Left renal cortex interstitium (tissue), 4 donors: ENCODE measurements at regions not wholly inside any gene's neighbourhood (a gene's known extent, or its start where the extent isn't known, plus 50 kb on each side); places are given as distances from the start of the nearest gene placed in this dataset.

Experiments used
- DNase-seq, 4 donors: peaks; one replicate each; pipeline ENCODE4 v3.0.0-alpha.2; 2013; ENCODE audit warnings: low read depth in 4 of 4, low spot score in 2 of 4, missing footprints in 1 of 4

DNA sequence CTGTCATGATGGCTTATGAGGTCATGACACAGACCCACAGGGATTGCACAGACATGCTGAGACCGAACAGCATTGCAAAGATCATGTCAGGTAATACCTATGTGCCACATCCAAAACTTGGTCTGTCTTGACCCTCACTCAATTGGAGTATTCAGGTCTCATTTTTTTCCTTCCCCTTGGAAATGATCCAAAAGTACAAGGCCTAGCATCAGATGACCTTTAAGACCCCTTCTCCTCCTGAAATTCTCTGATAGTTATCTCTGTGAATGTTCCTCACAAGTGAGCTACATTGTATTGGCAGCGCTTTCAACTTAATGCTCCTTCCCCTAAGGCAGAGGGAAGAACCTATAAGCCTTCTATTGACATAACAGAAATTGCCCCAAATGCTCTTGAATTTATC lies 507.4 kb upstream of the JARID2 start:
- no peak for DNase-seq

DNA sequence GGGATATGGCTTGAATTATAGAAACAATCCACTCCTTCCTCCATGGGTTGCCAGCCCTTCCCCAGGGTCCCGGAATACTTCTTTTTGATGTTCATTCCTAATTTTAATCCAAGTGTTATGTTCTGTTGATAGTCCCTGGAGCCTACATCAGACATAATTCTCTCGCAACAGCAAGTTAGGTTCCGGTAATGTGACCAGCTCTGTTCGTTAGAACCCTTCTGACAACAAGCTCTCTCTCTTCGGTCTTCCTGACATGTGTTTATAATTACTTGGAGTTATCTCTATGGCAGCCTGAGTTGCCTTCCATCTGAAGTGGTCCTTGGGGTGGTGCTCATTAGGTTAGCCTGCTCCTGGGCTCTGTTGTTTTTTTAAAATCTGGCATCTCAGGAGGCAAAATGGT lies 506.9 kb upstream of the JARID2 start:
- no peak for DNase-seq

DNA sequence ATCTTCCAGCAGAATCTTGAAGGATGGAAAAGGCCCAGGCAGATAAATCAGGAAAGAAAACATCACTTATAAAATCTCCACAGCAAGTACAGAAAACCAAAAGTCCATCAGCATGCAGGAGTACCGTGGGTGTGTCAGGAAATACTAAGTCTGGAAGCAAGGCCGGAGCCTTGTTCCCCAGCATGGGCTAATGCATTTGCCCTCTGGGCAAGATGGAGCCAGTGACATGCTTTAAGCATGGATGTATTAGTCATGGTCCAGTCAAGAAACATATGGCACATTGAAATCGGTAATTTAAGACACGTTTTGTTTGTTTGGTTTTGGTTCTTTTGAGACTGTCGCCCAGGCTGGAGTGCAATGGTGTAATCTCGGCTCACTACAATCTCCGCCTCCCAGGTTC lies 506.0 kb upstream of the JARID2 start:
- no peak for DNase-seq

DNA sequence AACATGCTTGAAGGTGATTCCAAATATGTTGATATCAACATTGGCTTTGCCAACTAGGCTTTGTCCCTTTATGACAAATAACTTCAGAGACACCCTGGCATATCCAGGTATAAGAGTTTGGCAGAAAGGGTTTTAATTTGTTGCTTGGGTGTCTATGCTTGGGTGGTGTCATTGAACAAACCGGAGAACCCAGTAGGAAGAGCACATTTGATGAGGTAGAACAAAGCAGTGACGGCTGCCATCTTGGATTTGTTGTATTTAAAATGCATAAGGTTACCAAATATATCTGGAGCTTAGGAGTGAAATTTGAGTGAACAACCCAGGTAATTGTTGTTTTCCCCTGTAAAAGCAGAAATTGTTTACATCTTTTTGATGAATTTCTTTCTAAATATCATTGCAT lies 503.7 kb upstream of the JARID2 start:
- DNase-seq = no peak

DNA sequence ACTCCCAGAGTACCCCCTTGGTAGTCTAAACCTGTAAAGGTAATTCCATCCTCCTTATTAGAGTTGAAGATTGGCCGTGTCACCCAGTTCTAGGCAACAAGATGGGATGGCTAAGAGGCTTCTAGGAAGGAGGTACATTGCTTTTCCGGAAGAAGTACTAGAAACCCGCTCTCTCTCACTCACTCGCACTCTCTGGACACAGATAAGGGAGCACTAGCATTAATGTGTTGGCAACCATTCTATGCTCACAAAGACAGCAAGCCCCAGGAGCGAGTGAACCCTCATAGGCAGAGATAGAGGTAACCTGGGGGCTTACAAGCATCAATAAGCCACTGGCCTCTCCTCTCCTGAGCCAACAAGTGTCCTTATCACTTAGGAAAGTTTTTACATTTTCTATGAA lies 503.2 kb upstream of the JARID2 start:
- DNase-seq = no peak

DNA sequence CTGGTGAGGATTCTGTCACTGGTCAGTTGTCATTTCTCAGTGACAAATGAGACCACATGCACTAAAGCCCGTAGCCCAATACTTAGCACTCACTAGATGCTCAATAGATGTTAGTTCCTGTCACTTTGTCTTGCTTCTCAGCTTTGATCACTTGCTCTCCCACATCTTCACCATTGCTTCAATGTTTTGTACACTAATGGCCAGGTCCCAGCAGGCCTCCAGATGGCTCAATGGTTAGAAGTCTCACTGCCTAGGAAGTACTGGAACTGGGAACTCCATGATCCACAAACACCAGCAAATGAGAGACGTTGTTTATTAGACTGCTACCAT lies 502.8 kb upstream of the JARID2 start:
- DNase-seq = no peak

DNA sequence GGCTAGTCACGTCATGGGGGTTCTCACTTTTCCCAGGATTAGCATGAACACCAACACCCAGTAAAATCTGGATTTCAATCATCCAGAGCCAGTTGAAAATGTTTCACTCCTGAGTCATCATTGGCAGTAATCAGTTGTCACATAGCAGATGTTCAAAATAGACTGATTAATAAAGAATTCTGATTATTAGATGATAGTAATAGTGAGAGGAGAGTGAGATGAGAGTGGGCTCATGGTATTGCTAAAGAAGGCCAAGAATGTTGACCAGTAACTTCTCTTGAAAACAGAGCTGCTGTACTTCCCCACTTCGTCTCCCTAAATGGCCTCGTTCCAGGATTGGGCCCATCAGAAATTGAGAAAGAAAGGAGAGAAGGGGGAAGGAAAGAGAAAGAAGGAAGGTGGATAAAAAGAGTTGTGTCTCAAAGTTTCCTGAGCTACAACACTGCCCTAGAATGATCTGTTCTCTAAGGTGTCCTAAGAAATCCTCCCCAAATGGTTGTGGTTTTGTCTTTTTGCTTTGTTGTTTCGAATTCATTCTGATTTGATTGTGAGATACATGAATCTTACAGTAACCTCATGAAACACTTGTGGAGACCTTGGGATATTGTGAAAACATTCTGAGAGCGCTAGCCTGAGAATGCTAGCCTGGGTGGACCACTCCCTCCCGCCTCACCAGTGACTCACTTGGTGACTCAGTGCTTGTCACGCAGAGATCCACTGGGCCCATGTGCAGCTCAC lies 502.2 kb upstream of the JARID2 start:
- no peak for DNase-seq

DNA sequence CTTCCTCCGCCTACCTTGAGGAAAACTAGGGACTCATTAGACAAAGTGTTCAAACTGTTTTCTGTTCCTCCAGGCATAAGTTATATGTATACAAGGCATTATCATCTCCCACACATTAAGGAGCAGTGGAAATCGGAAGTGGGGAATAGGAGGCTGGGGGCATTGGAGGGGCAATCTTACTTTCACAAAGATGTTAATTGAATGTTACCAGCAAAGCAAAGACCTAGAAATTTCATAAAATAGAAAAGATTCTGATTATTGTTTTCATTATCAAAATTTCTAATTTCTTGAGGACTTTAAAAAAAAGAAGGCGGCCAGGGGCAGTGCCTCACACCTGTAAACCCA lies 501.7 kb upstream of the JARID2 start:
- DNase-seq = no peak

DNA sequence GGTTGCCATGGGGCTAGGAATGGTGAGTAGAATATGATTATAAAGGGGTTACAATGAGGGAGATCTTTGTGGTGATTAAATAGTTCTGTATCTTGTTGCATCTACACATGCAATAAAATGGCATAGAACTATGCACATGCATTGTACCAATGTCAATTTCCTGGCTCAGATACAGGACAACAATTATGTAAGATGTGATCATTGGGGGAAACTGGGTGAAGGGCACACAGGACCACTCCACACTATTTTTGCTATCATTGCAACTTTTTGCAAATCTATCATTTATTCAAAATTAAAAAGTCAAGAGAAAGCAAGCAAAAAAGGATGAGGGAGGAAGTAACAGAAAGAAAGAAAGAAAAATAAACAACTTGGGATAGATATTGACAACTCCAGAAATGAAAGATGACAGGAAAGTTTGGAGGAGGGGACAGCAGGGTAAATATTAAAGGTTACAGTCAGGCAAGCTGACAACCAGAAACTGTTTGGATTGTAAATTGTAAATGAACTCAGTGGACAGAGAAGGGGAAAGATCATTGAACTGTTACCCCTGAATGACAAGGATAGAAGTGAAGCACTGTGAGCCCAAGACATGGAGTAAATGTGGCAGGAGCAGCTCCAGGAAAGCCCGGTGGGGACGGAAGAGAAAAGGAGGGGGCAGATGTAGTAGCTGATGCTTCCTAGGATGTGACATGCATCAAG lies 499.6 kb upstream of the JARID2 start:
- no peak for DNase-seq

DNA sequence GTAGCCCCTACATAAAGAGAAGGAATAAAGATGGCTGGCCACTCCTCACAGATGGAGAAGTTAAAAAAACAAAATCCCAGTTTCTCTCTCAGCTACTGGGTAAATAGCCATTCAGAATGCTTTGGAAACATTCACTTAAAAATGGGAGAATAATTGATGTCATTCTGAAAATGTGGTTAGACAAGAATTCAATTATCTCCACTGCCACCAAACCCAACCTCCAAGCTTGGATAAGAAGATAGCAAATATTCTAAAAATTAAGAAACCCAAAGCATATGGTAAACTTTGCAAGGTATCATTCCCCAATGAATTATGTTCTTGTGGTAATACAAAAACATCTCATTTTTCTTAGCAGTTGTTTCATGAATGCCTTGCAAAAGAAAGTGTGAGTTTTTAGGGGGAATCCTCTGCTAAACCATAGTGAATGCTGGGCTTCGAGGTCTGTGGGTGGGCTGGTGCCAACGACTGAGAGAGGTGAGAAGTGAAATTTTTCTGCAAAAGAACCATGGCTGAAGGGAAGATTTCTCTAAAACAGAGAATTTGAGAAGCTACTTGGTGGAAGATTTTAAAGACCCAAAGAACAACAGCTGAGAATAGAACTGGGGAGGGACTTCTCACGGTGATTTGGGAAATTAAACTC lies 497.9 kb upstream of the JARID2 start:
- no peak for DNase-seq

DNA sequence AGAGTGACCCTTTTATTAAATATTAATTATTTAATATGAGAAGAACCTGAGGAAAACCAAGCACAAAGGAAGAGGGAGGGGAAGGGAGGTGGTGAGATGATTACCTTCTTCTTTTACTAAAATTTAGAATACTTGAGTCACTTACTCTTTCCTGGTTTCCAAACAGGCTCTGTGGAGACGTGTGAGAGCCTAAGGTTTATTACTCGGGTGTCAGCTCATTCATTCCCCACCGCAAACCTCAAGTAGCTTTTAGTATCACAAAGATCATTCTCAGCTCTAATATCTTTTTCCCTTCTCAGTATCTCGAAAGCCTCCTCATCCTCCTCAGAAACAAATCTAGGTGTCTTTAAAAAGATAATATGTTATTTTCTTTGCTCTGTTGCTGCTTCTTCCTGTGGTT lies 497.2 kb upstream of the JARID2 start:
- no peak for DNase-seq

DNA sequence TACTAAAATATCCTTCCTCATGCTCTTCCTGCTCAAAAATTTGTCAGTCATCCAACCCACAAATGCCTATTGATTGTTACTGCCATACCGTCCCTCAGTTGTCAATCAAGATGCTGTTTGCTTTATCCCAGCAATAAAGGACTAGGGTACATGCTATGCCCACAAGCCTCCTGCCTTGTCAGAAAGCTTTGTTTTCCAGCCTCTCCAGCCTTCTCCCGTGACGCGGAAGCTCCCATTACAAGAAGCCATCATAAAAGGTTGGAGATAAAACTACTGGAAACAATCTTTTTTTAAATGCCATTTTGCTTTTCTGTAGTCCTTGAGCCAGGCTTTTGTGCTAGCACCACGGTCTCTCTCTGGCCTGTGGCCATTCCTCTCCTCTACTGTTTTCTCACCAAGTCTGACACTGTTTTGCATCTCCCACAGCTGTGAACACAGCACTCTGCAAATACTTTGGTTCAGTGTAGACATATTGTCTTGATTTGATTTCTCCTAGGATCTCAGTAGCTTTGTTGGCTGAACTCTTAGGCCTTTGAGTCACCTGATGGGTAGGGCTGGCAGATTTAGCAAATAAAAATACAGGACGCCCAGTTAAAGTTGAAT lies 495.7 kb upstream of the JARID2 start:
- DNase-seq = no peak

DNA sequence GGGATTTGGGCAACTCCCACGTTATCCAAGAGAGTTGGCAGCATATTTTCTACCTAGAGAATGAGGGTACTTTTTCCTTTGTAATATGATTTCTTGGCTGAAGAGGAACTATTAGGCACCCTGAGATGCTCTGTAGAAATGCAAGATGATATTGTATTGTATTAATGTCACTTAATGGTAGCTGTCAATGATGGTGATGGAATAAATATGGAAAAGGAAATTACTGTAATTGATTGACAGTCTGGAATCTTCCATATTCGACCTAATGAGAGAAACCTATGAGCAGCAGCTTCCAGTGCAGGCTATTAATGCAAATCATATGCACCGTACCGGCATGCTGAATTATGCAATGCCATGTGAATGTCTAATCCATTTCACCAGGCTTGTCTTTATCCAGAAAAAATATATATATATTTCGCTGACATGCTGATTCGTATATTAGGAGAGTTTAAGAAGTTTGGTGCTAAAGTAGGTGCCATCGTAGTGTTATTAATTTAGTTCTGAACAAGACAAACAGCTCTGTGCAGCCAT lies 494.2 kb upstream of the JARID2 start:
- no peak for DNase-seq

DNA sequence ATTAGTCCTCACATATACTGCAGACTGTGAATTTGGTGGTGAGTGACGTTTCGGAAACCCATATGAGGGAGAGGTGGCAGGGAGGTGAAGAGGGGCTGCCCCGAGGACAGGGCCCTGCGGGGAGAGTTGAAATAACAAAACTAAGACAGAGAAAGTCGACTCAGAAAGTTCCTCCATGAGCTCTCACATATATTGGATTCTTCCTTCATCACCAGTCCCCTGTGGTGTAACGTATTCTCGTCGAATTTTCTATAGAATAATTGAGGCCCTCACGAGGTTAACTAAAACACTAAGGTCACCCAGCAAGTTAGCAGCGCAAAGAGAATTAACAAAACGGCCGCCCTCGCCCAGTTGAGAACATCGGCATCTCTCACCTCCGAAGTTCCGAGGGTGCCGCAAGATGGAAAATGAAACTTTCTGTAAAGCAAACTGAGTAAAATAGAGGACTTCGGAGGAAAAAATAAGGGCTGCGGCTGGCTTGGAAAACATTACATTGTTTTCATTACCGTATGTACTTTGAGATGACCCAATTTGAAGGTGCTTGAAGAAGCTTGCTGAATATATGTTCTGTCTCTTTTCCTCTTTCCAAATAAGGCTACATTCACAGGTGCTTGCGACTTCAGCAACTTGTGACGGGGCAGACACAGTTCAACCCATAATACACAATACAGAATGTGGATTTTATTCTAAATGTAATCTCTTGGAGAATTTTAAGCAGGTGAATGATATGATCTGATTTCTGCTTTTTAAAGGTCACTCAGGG lies 490.9 kb upstream of the JARID2 start:
- no peak for DNase-seq

DNA sequence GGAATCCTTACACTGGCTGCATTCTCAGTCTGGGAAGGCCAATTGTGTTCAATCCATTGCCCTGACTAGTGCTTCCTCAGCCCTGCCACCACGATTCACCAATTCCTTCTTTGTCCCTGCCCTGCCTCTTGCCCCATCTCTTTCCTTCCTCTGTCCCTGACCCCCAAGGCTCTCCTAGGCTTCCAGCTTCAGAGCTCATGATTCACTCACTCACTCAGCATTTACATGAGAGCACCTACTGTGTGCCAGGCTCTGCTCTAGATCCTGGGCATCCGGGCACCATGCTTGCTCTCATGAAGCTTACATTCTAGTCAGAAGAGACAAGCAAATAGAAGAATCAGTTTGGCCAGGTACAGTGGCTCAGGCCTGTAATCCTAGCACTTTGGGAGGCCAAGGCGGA lies 489.5 kb upstream of the JARID2 start:
- no peak for DNase-seq

DNA sequence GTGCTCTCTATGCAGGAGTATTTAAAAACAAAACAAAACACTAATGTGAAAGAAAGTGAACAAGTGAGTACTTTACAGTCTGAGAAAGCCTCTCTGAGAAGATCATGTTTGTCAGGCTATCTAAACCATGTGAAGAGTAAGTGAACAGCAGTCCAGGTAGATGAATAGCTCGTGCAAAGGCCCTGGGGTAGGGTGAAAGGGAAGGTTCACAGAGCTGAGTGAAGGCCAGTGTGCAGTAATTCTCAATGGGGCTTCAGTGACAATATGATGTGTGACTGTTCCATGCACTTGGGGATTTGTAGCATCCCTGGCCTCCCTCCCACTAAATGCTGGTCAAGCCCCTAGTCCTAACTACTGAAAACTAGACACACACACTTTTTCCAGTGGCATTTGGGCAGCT lies 488.9 kb upstream of the JARID2 start:
- DNase-seq = no peak

DNA sequence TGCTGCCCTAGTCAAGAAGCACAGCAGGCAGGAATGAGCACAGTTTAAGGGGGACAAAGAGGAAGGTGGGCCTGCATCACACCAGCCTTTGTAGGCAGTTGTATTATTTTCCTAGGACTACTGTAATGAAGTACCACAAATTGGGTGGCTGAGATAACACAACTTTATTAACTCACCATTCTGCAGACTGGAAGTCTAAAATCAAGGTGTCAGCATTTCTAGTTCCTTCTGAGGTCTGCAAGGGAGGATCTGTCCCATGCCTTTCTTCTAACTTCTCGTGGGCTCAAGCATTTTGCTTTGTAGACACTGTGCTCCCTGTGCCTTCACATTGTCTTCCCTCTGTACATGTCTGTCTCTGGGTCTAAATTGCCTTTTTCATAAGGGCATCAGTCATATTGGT lies 488.5 kb upstream of the JARID2 start:
- DNase-seq = no peak

DNA sequence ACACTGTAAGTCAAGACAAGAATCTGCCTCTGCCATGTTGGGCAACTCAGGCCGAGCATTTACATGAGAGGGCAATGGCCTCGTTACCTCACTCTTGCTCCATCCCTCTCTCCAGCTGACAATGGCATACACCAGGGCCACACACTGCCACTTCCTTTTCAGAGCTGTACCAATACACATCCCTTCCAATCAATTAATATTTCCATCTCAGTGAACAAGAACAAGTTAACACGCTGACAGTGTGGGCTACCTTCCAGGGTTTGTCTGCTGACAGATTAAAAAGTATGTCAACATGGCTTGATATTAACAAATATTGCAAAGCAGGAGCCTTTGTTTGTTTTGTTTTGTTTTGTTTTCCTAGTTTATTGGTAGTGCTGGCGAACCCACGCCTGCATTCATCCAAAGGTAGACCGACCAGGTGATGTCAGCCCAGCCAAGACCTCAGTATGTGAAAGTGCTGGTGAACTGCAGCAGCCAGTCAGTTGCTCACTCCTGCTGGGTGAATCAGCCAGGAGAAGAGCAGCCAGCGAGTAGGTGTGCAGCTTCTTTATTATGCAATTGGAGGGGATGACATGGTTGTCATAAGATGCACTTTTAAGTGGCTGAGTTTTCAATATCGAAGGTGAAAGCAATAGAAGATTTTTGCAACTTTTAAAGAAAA lies 487.3 kb upstream of the JARID2 start:
- no peak for DNase-seq

DNA sequence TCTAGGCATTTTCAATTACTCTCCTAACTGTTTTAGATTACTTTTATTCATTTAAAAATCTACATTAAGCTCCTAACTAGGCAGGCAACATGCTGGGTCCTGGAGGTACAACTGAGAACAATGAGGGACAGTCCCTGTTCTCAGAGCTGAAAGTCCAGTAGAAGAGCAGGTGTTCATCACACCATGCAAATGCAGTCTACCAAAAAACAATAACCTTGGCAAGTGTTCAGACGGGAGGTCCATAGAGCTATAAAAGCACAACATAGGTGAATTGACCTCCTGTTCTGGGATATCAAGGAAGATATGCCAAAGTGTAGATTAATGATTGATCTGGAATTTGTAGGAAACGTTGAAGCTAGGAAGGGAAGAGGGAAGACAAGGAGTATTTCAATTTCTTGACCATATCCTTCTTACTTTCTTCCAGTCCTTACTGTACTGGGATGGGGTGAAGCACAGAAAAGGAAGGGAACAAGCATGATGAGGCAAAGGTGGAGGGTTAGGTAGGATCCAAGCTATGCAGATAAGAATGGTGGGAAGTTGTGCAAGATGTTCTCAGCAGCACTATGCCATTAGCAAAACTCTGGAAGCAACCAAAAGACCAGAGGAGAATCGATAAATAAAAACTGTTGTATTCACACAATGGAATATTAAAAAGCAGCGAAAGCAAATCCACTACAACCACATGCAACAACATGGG lies 485.7 kb upstream of the JARID2 start:
- DNase-seq = no peak

DNA sequence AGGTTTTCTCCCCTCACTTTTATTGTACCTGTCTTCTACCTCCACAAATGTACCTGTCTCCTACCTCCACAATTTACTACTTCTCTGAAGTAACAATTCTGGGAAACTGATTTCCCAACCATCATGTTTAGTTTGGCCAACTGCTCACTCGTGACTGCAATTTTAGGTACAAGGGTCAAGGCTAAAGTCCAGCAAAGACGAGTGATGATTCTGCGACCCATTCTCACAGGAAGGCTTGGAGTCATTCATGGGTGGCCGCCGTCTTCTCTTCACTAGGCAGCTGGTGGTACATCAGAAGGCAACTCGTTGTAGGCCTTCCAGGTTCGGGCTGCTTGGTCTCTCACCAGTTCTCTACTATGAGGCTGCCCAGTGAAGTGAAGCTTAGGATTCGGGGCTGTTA lies 483.8 kb upstream of the JARID2 start:
- no peak for DNase-seq
